ENCODE measurements at regions not wholly inside any gene's neighbourhood (a gene's known extent, or its start where the extent isn't known, plus 50 kb on each side); places are given as distances from the start of the nearest gene placed in this dataset.

- TF ChIP-seq CTCF (IDR thresholded peaks at IDR 0.05): no peak
- TF ChIP-seq ESRRA (IDR thresholded peaks at IDR 0.05; ENCODE audit: borderline replicate concordance, low read length): no peak
- TF ChIP-seq, protein P1, sequence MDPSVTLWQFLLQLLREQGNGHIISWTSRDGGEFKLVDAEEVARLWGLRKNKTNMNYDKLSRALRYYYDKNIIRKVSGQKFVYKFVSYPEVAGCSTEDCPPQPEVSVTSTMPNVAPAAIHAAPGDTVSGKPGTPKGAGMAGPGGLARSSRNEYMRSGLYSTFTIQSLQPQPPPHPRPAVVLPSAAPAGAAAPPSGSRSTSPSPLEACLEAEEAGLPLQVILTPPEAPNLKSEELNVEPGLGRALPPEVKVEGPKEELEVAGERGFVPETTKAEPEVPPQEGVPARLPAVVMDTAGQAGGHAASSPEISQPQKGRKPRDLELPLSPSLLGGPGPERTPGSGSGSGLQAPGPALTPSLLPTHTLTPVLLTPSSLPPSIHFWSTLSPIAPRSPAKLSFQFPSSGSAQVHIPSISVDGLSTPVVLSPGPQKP (IDR thresholded peaks at IDR 0.05; ENCODE audit: low read depth, low read length): no peak
- TF ChIP-seq REST (IDR thresholded peaks at IDR 0.05): no peak
- no peak for TF ChIP-seq MAZ (IDR thresholded peaks at IDR 0.05; ENCODE audit: borderline replicate concordance, low read depth, low read length)
Observed at GRCh38 chr6:137995371-137995770, 111.8 kb downstream of the PERP start.
